Ishikawa (cell line): ENCODE measurements at regions not wholly inside any gene's neighbourhood (a gene's known extent, or its start where the extent isn't known, plus 50 kb on each side); places are given as distances from the start of the nearest gene placed in this dataset.

ENCODE experiments used
- CEBPB ChIP-seq: IDR thresholded peaks from 2 replicates; pipeline ENCODE4 v1.6.1; 2012
- CREB1 ChIP-seq: IDR thresholded peaks from 2 replicates; pipeline ENCODE4 v1.6.1; 2012; ENCODE audit warnings: low read depth
- EGR1 ChIP-seq: IDR thresholded peaks from 2 replicates; pipeline ENCODE4 v1.6.1; 2012
- EP300 ChIP-seq: IDR thresholded peaks from 2 replicates; pipeline ENCODE4 v1.6.1; 2012; ENCODE audit warnings: borderline replicate concordance
- FOXM1 ChIP-seq: IDR thresholded peaks from 2 replicates; pipeline ENCODE4 v1.6.1; 2012; ENCODE audit warnings: low read depth, borderline replicate concordance
- MAX ChIP-seq: IDR thresholded peaks from 2 replicates; pipeline ENCODE4 v1.6.1; 2012
- NFIC ChIP-seq: IDR thresholded peaks from 2 replicates; pipeline ENCODE4 v1.6.1; 2012
- RAD21 ChIP-seq: IDR thresholded peaks from 2 replicates; pipeline ENCODE4 v1.6.1; 2012; ENCODE audit warnings: low read depth
- REST ChIP-seq: IDR thresholded peaks from 2 replicates; pipeline ENCODE4 v1.6.1; 2012; ENCODE audit warnings: low read depth, mild to moderate bottlenecking
- TAF1 ChIP-seq: IDR thresholded peaks from 2 replicates; pipeline ENCODE4 v1.6.1; 2012; ENCODE audit warnings: low read depth, mild to moderate bottlenecking
- TCF12 ChIP-seq: IDR thresholded peaks from 2 replicates; pipeline ENCODE4 v1.6.1; 2012; ENCODE audit warnings: low read depth
- TEAD4 ChIP-seq: IDR thresholded peaks from 2 replicates; pipeline ENCODE4 v1.6.1; 2012
- USF1 ChIP-seq: IDR thresholded peaks from 2 replicates; pipeline ENCODE4 v1.6.1; 2012
- YY1 ChIP-seq: IDR thresholded peaks from 2 replicates; pipeline ENCODE4 v1.6.1; 2012; ENCODE audit warnings: low read depth
- ZBTB7A ChIP-seq: IDR thresholded peaks from 2 replicates; pipeline ENCODE4 v1.6.1; 2012; ENCODE audit warnings: low read depth

DNA sequence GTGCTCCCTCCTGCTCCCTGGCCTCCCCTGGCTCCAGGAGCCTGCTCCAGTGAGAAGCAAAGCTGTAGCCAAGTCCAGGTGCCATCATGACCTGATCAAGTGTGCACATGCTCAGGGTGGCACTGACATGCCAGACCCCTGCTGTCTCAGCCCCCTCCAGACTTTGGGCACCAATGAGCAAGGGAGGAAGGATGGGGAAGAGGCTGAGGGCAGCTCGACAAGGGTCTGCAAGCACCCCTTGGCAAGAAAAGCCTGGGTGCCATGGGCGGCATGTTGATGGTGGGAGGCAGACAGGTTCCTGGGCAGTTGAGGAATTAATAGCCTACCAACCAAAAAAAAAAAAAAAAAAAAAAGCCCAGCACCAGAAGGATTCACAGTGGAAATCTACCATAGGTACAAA, 942.6 kb upstream of the PRMT6 start:
- no peak for TF ChIP-seq CREB1
- TF ChIP-seq CEBPB: no peak
- TF ChIP-seq RAD21: no peak
- TF ChIP-seq MAX: no peak
- no peak for TF ChIP-seq TAF1
- TF ChIP-seq FOXM1: no peak
- TF ChIP-seq USF1: no peak
- TF ChIP-seq EP300: no peak
- no peak for TF ChIP-seq EGR1
- no peak for TF ChIP-seq TCF12
- TF ChIP-seq YY1: no peak
- no peak for TF ChIP-seq REST
- TF ChIP-seq ZBTB7A: no peak
- TF ChIP-seq NFIC: no peak
- no peak for TF ChIP-seq TEAD4

DNA sequence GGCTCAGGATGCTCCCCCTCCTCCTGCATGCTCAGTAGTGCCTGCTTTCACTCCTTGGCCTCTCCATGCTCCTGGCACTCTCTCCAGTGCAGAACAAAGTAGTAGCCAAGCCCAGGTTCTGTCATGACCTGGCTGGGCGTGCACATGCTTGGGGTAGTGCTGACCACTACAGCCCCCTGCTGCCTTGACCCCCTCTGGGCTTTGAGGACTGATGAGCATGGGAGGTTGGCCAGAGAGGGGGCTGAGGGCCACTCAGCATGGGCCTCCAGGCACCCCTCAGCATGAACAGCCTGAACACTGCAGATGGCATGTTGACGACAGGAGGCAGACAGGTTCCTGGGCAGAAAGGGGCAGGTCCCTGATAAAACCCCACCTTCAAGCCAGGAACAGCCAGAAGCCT, 935.7 kb upstream of the PRMT6 start:
- TF ChIP-seq YY1 (no peak), REST (no peak), USF1 (no peak), ZBTB7A (no peak), MAX (no peak), EP300 (no peak), RAD21 (no peak), CEBPB (no peak), CREB1 (no peak)

GRCh38 chr1:106121728-106122127, 934.7 kb upstream of the PRMT6 start:
- no peak for TF ChIP-seq EP300
- TF ChIP-seq CEBPB: no peak
- TF ChIP-seq TEAD4: no peak
- no peak for TF ChIP-seq REST
- no peak for TF ChIP-seq USF1
- TF ChIP-seq TCF12: no peak
- no peak for TF ChIP-seq TAF1
- TF ChIP-seq CREB1: no peak
- no peak for TF ChIP-seq ZBTB7A
- TF ChIP-seq EGR1: no peak

GRCh38 chr1:106134561-106134960, 921.9 kb upstream of the PRMT6 start:
- no peak for TF ChIP-seq ZBTB7A
- no peak for TF ChIP-seq EGR1
- TF ChIP-seq YY1: no peak
- TF ChIP-seq USF1: no peak
- no peak for TF ChIP-seq CEBPB

GRCh38 chr1:106173101-106173500, 883.4 kb upstream of the PRMT6 start:
- TF ChIP-seq NFIC (no peak), USF1 (no peak), TEAD4 (no peak), EP300 (no peak), TAF1 (no peak), MAX (no peak), RAD21 (no peak), ZBTB7A (no peak), TCF12 (no peak), CEBPB (no peak), FOXM1 (no peak), EGR1 (no peak), CREB1 (no peak), REST (no peak), YY1 (no peak)
